T-helper 1 cell treated with Interleukin-12 subunit alpha and Interleukin-12 subunit beta and Interleukin-4 antibody, amounts not matched to agents 30 μg/mL and 1 μg/mL, for 36 hours (primary cell): ENCODE measurements at regions not wholly inside any gene's neighbourhood (a gene's known extent, or its start where the extent isn't known, plus 50 kb on each side); places are given as distances from the start of the nearest gene placed in this dataset.

Source experiments
- H3K27ac Mint-ChIP-seq: one replicate; pipeline ENCODE4 v1.8.0; 2021; ENCODE audit warnings: mild to moderate bottlenecking, mixed read lengths
- H3K27me3 Mint-ChIP-seq: one replicate; pipeline ENCODE4 v1.8.0; 2021; ENCODE audit warnings: low read depth, mixed read lengths
- H3K36me3 Mint-ChIP-seq: one replicate; pipeline ENCODE4 v1.8.0; 2021; ENCODE audit warnings: low read depth, mixed read lengths
- H3K4me1 Mint-ChIP-seq: one replicate; pipeline ENCODE4 v1.8.0; 2021; ENCODE audit warnings: low read depth, mixed read lengths
- H3K4me3 Mint-ChIP-seq: one replicate; pipeline ENCODE4 v1.8.0; 2021; ENCODE audit warnings: mild to moderate bottlenecking, moderate library complexity, mixed read lengths
- H3K9me3 Mint-ChIP-seq: one replicate; pipeline ENCODE4 v1.8.0; 2021; ENCODE audit warnings: mixed read lengths

- Mint-ChIP-seq H3K4me3 (no peak overlapping the region), H3K9me3 (peaks cover 3% of the 10 kb centered on the region), H3K27me3 (peaks cover 6% of the 10 kb centered on the region), H3K4me1 (no peaks in the 10 kb centered on the region), H3K36me3 (no peaks in the 10 kb centered on the region), H3K27ac (no peak overlapping the region)
Measured at GRCh38 chr2:9087121-9087681, 83.7 kb upstream of the MBOAT2 start.

- Mint-ChIP-seq H3K27ac (no peak overlapping the region), H3K36me3 (no peaks in the 10 kb centered on the region), H3K9me3 (peaks cover 9% of the 10 kb centered on the region), H3K4me1 (no peaks in the 10 kb centered on the region), H3K27me3 (peaks cover 4% of the 10 kb centered on the region), H3K4me3 (no peak overlapping the region)
Measured at GRCh38 chr2:9086465-9086864, 83.0 kb upstream of the MBOAT2 start.

GRCh38 chr2:9085353-9085752, 81.9 kb upstream of the MBOAT2 start:
- Mint-ChIP-seq H3K4me1 (no peaks in the 10 kb centered on the region), H3K4me3 (no peak overlapping the region), H3K27me3 (peaks cover 4% of the 10 kb centered on the region), H3K9me3 (peaks cover 11% of the 10 kb centered on the region), H3K36me3 (no peaks in the 10 kb centered on the region), H3K27ac (no peak overlapping the region)

GRCh38 chr2:9083287-9083686, 79.8 kb upstream of the MBOAT2 start:
- H3K4me3 Mint-ChIP-seq: no peak overlapping the region
- peaks cover 4% of the 10 kb centered on the region for H3K27me3 Mint-ChIP-seq
- no peaks in the 10 kb centered on the region for H3K4me1 Mint-ChIP-seq
- H3K9me3 Mint-ChIP-seq: peaks cover 11% of the 10 kb centered on the region
- no peaks in the 10 kb centered on the region for H3K36me3 Mint-ChIP-seq
- H3K27ac Mint-ChIP-seq: no peak overlapping the region

- Mint-ChIP-seq H3K9me3 (peaks cover 11% of the 10 kb centered on the region), H3K27me3 (peaks cover 2% of the 10 kb centered on the region), H3K27ac (no peak overlapping the region), H3K36me3 (no peaks in the 10 kb centered on the region), H3K4me3 (no peak overlapping the region), H3K4me1 (no peaks in the 10 kb centered on the region)
Measured at GRCh38 chr2:9082158-9082557, 78.7 kb upstream of the MBOAT2 start.

GRCh38 chr2:9081750-9082149, 78.3 kb upstream of the MBOAT2 start:
- Mint-ChIP-seq H3K27me3 (no peaks in the 10 kb centered on the region), H3K4me1 (no peaks in the 10 kb centered on the region), H3K9me3 (peaks cover 11% of the 10 kb centered on the region), H3K4me3 (no peak overlapping the region), H3K27ac (no peak overlapping the region), H3K36me3 (no peaks in the 10 kb centered on the region)

- Mint-ChIP-seq H3K4me1 (no peaks in the 10 kb centered on the region), H3K9me3 (peaks cover 11% of the 10 kb centered on the region), H3K27me3 (no peaks in the 10 kb centered on the region), H3K27ac (peak overlapping the region; percentile 31), H3K4me3 (no peak overlapping the region), H3K36me3 (no peaks in the 10 kb centered on the region)
Measured at GRCh38 chr2:9078405-9078804, 74.9 kb upstream of the MBOAT2 start.

GRCh38 chr2:9077691-9078090, 74.2 kb upstream of the MBOAT2 start:
- H3K27me3 Mint-ChIP-seq: no peaks in the 10 kb centered on the region
- H3K4me1 Mint-ChIP-seq: no peaks in the 10 kb centered on the region
- H3K4me3 Mint-ChIP-seq: no peak overlapping the region
- H3K27ac Mint-ChIP-seq: no peak overlapping the region
- no peaks in the 10 kb centered on the region for H3K36me3 Mint-ChIP-seq
- H3K9me3 Mint-ChIP-seq: peaks cover 11% of the 10 kb centered on the region

- H3K4me1 Mint-ChIP-seq: no peaks in the 10 kb centered on the region
- H3K9me3 Mint-ChIP-seq: peaks cover 5% of the 10 kb centered on the region
Measured at GRCh38 chr2:9076755-9077154, 73.3 kb upstream of the MBOAT2 start.

GRCh38 chr2:9076210-9076609, 72.7 kb upstream of the MBOAT2 start:
- H3K9me3 Mint-ChIP-seq: no peaks in the 10 kb centered on the region

More at GRCh38 chr2:9076755-9077154, 73.3 kb upstream of the MBOAT2 start:
- H3K27me3 Mint-ChIP-seq: peaks cover 5% of the 10 kb centered on the region
- no peak overlapping the region for H3K27ac Mint-ChIP-seq
- no peaks in the 10 kb centered on the region for H3K36me3 Mint-ChIP-seq
- H3K4me3 Mint-ChIP-seq: no peak overlapping the region

GRCh38 chr2:9074930-9075329, 71.4 kb upstream of the MBOAT2 start:
- no peak overlapping the region for H3K4me3 Mint-ChIP-seq
- no peaks in the 10 kb centered on the region for H3K36me3 Mint-ChIP-seq
- H3K27me3 Mint-ChIP-seq: peaks cover 8% of the 10 kb centered on the region
- H3K27ac Mint-ChIP-seq: no peak overlapping the region
- no peaks in the 10 kb centered on the region for H3K4me1 Mint-ChIP-seq
- no peaks in the 10 kb centered on the region for H3K9me3 Mint-ChIP-seq

More at GRCh38 chr2:9076210-9076609, 72.7 kb upstream of the MBOAT2 start:
- Mint-ChIP-seq H3K27me3 (peaks cover 8% of the 10 kb centered on the region), H3K4me1 (no peaks in the 10 kb centered on the region), H3K36me3 (no peaks in the 10 kb centered on the region), H3K27ac (no peak overlapping the region), H3K4me3 (no peak overlapping the region)

GRCh38 chr2:9071584-9072124, 68.2 kb upstream of the MBOAT2 start:
- peaks cover 11% of the 10 kb centered on the region for H3K27me3 Mint-ChIP-seq
- H3K4me1 Mint-ChIP-seq: no peaks in the 10 kb centered on the region
- H3K4me3 Mint-ChIP-seq: no peak overlapping the region
- no peak overlapping the region for H3K27ac Mint-ChIP-seq
- H3K9me3 Mint-ChIP-seq: peaks cover 3% of the 10 kb centered on the region
- H3K36me3 Mint-ChIP-seq: no peaks in the 10 kb centered on the region

GRCh38 chr2:9071032-9071431, 67.5 kb upstream of the MBOAT2 start:
- no peaks in the 10 kb centered on the region for H3K4me1 Mint-ChIP-seq
- H3K9me3 Mint-ChIP-seq: peaks cover 9% of the 10 kb centered on the region
- no peak overlapping the region for H3K4me3 Mint-ChIP-seq
- peaks cover 11% of the 10 kb centered on the region for H3K27me3 Mint-ChIP-seq
- H3K36me3 Mint-ChIP-seq: no peaks in the 10 kb centered on the region
- no peak overlapping the region for H3K27ac Mint-ChIP-seq

- Mint-ChIP-seq H3K4me1 (no peaks in the 10 kb centered on the region), H3K27ac (no peak overlapping the region), H3K4me3 (no peak overlapping the region), H3K9me3 (peaks cover 16% of the 10 kb centered on the region), H3K27me3 (peaks cover 11% of the 10 kb centered on the region), H3K36me3 (no peaks in the 10 kb centered on the region)
Measured at GRCh38 chr2:9069543-9069942, 66.1 kb upstream of the MBOAT2 start.

GRCh38 chr2:9065901-9066300, 62.4 kb upstream of the MBOAT2 start:
- H3K27me3 Mint-ChIP-seq: peaks cover 3% of the 10 kb centered on the region
- H3K9me3 Mint-ChIP-seq: peaks cover 16% of the 10 kb centered on the region
- H3K4me3 Mint-ChIP-seq: no peak overlapping the region
- H3K36me3 Mint-ChIP-seq: no peaks in the 10 kb centered on the region
- H3K27ac Mint-ChIP-seq: no peak overlapping the region
- no peaks in the 10 kb centered on the region for H3K4me1 Mint-ChIP-seq
